H9 (cell line): ENCODE measurements at regions not wholly inside any gene's neighbourhood (a gene's known extent, or its start where the extent isn't known, plus 50 kb on each side); places are given as distances from the start of the nearest gene placed in this dataset.
"Not testable (repeated sequence)": the region's sequence is repeated elsewhere in the genome, so short reads cannot be mapped to it uniquely, and the experiment has no call there.

Experiments
- DNase-seq: peaks from one replicate; pipeline ENCODE4 v3.0.0-alpha.2; 2017
- H2AFZ ChIP-seq: one replicate; pipeline ENCODE4 v1.6.1; 2013; ENCODE audit warnings: mild to moderate bottlenecking, low read length, control low read depth, moderate library complexity
- H2AK5ac ChIP-seq: 2 replicates; pipeline ENCODE4 v1.6.1; 2013; ENCODE audit warnings: low read length, control low read depth, mixed read lengths; ENCODE audit not compliant: insufficient read length
- H2BK120ac ChIP-seq: one replicate; pipeline ENCODE4 v1.6.1; 2013; ENCODE audit warnings: low read depth, mild to moderate bottlenecking, low read length, control low read depth, inconsistent platforms; ENCODE audit not compliant: poor library complexity, severe bottlenecking
- H2BK12ac ChIP-seq: 2 replicates; pipeline ENCODE4 v1.6.1; 2013; ENCODE audit warnings: low read length, control low read depth, mixed read lengths, low read depth; ENCODE audit not compliant: insufficient read length
- H2BK15ac ChIP-seq: 2 replicates; pipeline ENCODE4 v1.6.1; 2013; ENCODE audit warnings: low read depth, low read length, control low read depth
- H2BK20ac ChIP-seq: one replicate; pipeline ENCODE4 v1.6.1; 2013; ENCODE audit warnings: low read depth, mild to moderate bottlenecking, low read length, control low read depth, inconsistent platforms; ENCODE audit not compliant: poor library complexity, severe bottlenecking
- H2BK5ac ChIP-seq: 2 replicates; pipeline ENCODE4 v1.6.1; 2013; ENCODE audit warnings: low read length, control low read depth, mixed read lengths; ENCODE audit not compliant: insufficient read length
- H3K14ac ChIP-seq: 2 replicates; pipeline ENCODE4 v1.6.1; 2013; ENCODE audit warnings: low read length, control low read depth; ENCODE audit not compliant: insufficient read depth
- H3K18ac ChIP-seq: 2 replicates; pipeline ENCODE4 v1.6.1; 2013; ENCODE audit warnings: low read depth, mild to moderate bottlenecking, mixed read lengths, low read length, control low read depth; ENCODE audit not compliant: insufficient read length
- H3K23ac ChIP-seq: 2 replicates; pipeline ENCODE4 v1.6.1; 2013; ENCODE audit warnings: low read length, control low read depth, mixed read lengths, low read depth; ENCODE audit not compliant: insufficient read length
- H3K23me2 ChIP-seq: 2 replicates; pipeline ENCODE4 v1.6.1; 2013; ENCODE audit warnings: low read depth, mild to moderate bottlenecking, mixed read lengths, low read length, control low read depth; ENCODE audit not compliant: insufficient read length, poor library complexity, severe bottlenecking
- H3K27ac ChIP-seq: 2 replicates; pipeline ENCODE4 v1.5.1; 2013; ENCODE audit warnings: low read length, control low read depth, mixed read lengths, low read depth; ENCODE audit not compliant: insufficient read length
- H3K27me3 ChIP-seq: 2 replicates; pipeline ENCODE4 v1.6.1; 2013; ENCODE audit warnings: low read length, control low read depth, inconsistent platforms; ENCODE audit not compliant: insufficient read depth
- H3K4ac ChIP-seq: 2 replicates; pipeline ENCODE4 v1.6.1; 2013; ENCODE audit warnings: low read depth, mild to moderate bottlenecking, control low read depth, inconsistent platforms, low read length, moderate library complexity
- H3K4me1 ChIP-seq: 2 replicates; pipeline ENCODE4 v1.6.1; 2013; ENCODE audit warnings: low read length, control low read depth, inconsistent platforms; ENCODE audit not compliant: insufficient read depth
- H3K4me2 ChIP-seq: 2 replicates; pipeline ENCODE4 v1.6.1; 2013; ENCODE audit warnings: low read length, control low read depth, mixed read lengths; ENCODE audit not compliant: insufficient read length, insufficient read depth
- H3K56ac ChIP-seq: 2 replicates; pipeline ENCODE4 v1.6.1; 2013; ENCODE audit warnings: low read depth, mild to moderate bottlenecking, mixed read lengths, low read length, control low read depth; ENCODE audit not compliant: insufficient read length
- H3K79me1 ChIP-seq: 2 replicates; pipeline ENCODE4 v1.6.1; 2013; ENCODE audit warnings: low read depth, mild to moderate bottlenecking, moderate library complexity, low read length, control low read depth, inconsistent platforms; ENCODE audit not compliant: insufficient read depth, poor library complexity, severe bottlenecking
- H3K79me2 ChIP-seq: 2 replicates; pipeline ENCODE4 v1.6.1; 2013; ENCODE audit warnings: low read length, control low read depth, inconsistent platforms; ENCODE audit not compliant: insufficient read depth
- H3K9ac ChIP-seq: 2 replicates; pipeline ENCODE4 v1.6.1; 2013; ENCODE audit warnings: low read length, control low read depth, mixed read lengths; ENCODE audit not compliant: insufficient read length; ENCODE audit errors: extremely low read depth
- H3K9me3 ChIP-seq: one replicate; pipeline ENCODE4 v1.6.1; 2013; ENCODE audit warnings: low read depth, low read length, inconsistent platforms; ENCODE audit not compliant: control insufficient read depth
- H3T11ph ChIP-seq: one replicate; pipeline ENCODE4 v1.6.1; 2013; ENCODE audit warnings: mild to moderate bottlenecking, low read length, control low read depth, inconsistent platforms
- H4K20me1 ChIP-seq: one replicate; pipeline ENCODE4 v1.6.1; 2013; ENCODE audit not compliant: control insufficient read depth, insufficient read length, insufficient read depth
- H4K5ac ChIP-seq: 2 replicates; pipeline ENCODE4 v1.6.1; 2013; ENCODE audit warnings: low read depth, mild to moderate bottlenecking, mixed read lengths, low read length, control low read depth; ENCODE audit not compliant: insufficient read length
- H4K8ac ChIP-seq: replicated peaks from 2 replicates; pipeline ENCODE4 v1.6.1; 2013; ENCODE audit warnings: low read length, control low read depth, mixed read lengths, low read depth; ENCODE audit not compliant: insufficient read length
- H4K91ac ChIP-seq: 2 replicates; pipeline ENCODE4 v1.6.1; 2013; ENCODE audit warnings: low read depth, mild to moderate bottlenecking, moderate library complexity, mixed read lengths, low read length, control low read depth; ENCODE audit not compliant: insufficient read length
- H3K27ac Mint-ChIP-seq, 3 experiments: 2 replicates in 2 of 3; 3 replicates in 1 of 3; pipeline ENCODE4 v1.8.0; 2020 to 2021; ENCODE audit warnings: mixed read lengths in 3 of 3, mild to moderate bottlenecking in 1 of 3, moderate library complexity in 1 of 3
- H3K27me3 Mint-ChIP-seq: 2 replicates; pipeline ENCODE4 v1.8.0; 2021; ENCODE audit warnings: low read depth, mild to moderate bottlenecking, moderate library complexity, mixed read lengths
- H3K36me3 Mint-ChIP-seq, 3 experiments: 2 replicates in 2 of 3; 3 replicates in 1 of 3; pipeline ENCODE4 v1.8.0; 2020 to 2021; ENCODE audit warnings: low read depth in 3 of 3, mixed read lengths in 3 of 3; ENCODE audit not compliant: insufficient read depth in 1 of 3
- H3K4me1 Mint-ChIP-seq, 2 experiments: 2 replicates each; pipeline ENCODE4 v1.8.0; 2020; ENCODE audit warnings: mixed read lengths in 2 of 2
- H3K4me3 Mint-ChIP-seq, 2 experiments: 2 replicates in 1 of 2; 3 replicates in 1 of 2; pipeline ENCODE4 v1.8.0; 2020 to 2021; ENCODE audit warnings: mild to moderate bottlenecking in 2 of 2, mixed read lengths in 2 of 2, moderate library complexity in 1 of 2
- H3K9me3 Mint-ChIP-seq, 2 experiments: 2 replicates in 1 of 2; 3 replicates in 1 of 2; pipeline ENCODE4 v1.8.0; 2020; ENCODE audit warnings: mild to moderate bottlenecking in 2 of 2, mixed read lengths in 2 of 2, moderate library complexity in 1 of 2
- WGBS: extraction: QIAGEN DNeasy Blood & Tissue Kit; methylation state at CpG from one replicate; pipeline ENCODE4 v1.1.7; 2013; ENCODE audit warnings: missing lambda C conversion rate, low lambda C conversion rate, mixed read lengths; ENCODE audit not compliant: insufficient read length; ENCODE audit errors: extremely low coverage; 5-methylcytosine and 5-hydroxymethylcytosine counted together
- TF ChIP-seq, protein P1 (sequence below): fragments of 200-600 bp; sonication (generic); conservative IDR thresholded peaks from 3 replicates; pipeline ENCODE4 v1.8.0; 2021; ENCODE audit warnings: antibody characterized with exemption, mild to moderate bottlenecking

DNA sequence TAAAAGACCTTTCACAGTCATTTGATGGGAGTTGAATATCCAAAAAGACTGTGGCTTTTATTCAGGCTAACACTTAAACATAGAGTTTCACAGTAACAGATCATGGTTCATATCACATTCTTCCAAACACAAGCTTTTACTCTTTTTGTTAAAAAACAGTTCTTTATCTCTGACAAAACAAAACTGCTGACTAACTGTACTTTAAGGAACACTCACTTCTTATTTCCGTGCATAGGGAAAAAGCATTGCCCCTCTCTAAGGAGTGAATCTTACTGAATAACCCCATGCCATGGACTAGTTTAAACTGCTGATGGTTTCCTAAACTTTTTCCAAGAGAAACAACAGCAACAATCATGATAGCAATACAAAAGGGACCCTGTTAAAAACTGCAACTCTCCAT is 297.0 kb upstream of the INTU start:
- Mint-ChIP-seq H3K27ac (no peak overlapping the region), H3K27me3 (no peaks in the 10 kb centered on the region), H3K36me3 (no peaks in the 10 kb centered on the region), H3K4me3 (no peak overlapping the region), H3K9me3 (peaks cover 0 to 2% of the 10 kb centered on the region in 2 experiments; a peak in 2 of 5 replicates), H3K4me1 (no peaks in the 10 kb centered on the region)
- no peak overlapping the region for H3K4ac ChIP-seq
- H2BK12ac ChIP-seq = no peak overlapping the region
- DNase-seq = no peak
- no peak overlapping the region for H3K18ac ChIP-seq
- H2BK20ac ChIP-seq = no peak overlapping the region
- no peak overlapping the region for H3T11ph ChIP-seq
- H4K20me1 ChIP-seq = no peaks in the 10 kb centered on the region
- H2BK120ac ChIP-seq = no peak overlapping the region
- no peaks in the 10 kb centered on the region for H3K23me2 ChIP-seq
- no peak overlapping the region for H3K9ac ChIP-seq
- H3K4me2 ChIP-seq = no peak overlapping the region
- H3K56ac ChIP-seq = no peak overlapping the region
- H3K14ac ChIP-seq = no peak overlapping the region
- no peaks in the 10 kb centered on the region for H3K79me2 ChIP-seq
- H3K27me3 ChIP-seq = no peaks in the 10 kb centered on the region
- H3K4me1 ChIP-seq = no peaks in the 10 kb centered on the region
- no peak overlapping the region for H4K8ac ChIP-seq
- H3K23ac ChIP-seq = no peak overlapping the region
- H2AK5ac ChIP-seq = no peak overlapping the region
- H2BK15ac ChIP-seq = no peak overlapping the region
- no CpG with 5 or more reads among the region's 1 CpG for WGBS
- no peak overlapping the region for H3K27ac ChIP-seq
- no peaks in the 10 kb centered on the region for H3K79me1 ChIP-seq
- TF ChIP-seq, protein P1, sequence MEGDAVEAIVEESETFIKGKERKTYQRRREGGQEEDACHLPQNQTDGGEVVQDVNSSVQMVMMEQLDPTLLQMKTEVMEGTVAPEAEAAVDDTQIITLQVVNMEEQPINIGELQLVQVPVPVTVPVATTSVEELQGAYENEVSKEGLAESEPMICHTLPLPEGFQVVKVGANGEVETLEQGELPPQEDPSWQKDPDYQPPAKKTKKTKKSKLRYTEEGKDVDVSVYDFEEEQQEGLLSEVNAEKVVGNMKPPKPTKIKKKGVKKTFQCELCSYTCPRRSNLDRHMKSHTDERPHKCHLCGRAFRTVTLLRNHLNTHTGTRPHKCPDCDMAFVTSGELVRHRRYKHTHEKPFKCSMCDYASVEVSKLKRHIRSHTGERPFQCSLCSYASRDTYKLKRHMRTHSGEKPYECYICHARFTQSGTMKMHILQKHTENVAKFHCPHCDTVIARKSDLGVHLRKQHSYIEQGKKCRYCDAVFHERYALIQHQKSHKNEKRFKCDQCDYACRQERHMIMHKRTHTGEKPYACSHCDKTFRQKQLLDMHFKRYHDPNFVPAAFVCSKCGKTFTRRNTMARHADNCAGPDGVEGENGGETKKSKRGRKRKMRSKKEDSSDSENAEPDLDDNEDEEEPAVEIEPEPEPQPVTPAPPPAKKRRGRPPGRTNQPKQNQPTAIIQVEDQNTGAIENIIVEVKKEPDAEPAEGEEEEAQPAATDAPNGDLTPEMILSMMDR = no peak
- no peaks in the 10 kb centered on the region for H3K9me3 ChIP-seq
- no peak overlapping the region for H4K91ac ChIP-seq
- no peak overlapping the region for H4K5ac ChIP-seq
- H2AFZ ChIP-seq = no peak overlapping the region
- H2BK5ac ChIP-seq = no peak overlapping the region

DNA sequence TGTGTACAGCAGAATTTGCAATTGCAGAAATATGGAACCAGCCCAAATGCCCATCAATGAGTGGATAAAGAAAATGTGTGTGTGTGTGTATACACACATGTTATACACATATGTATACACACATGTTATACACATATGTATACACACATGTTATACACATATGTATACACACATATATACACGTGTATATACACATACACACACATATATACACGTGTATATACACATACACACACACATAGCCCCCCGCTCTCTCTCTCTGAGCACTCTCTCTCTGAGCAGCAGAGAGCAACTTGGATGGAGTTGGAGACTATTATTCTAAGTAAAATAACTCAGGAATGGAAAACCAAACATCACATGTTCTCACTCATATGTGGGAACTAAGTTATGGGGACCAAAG is 289.6 kb upstream of the INTU start:
- H3K4me1 Mint-ChIP-seq, H2BK12ac ChIP-seq, H3K4ac ChIP-seq, H3K56ac ChIP-seq, H4K20me1 ChIP-seq, H2AFZ ChIP-seq, H3K27ac ChIP-seq, H2AK5ac ChIP-seq, H3T11ph ChIP-seq, DNase-seq, H4K5ac ChIP-seq, H3K9me3 ChIP-seq, H2BK15ac ChIP-seq, H3K23me2 ChIP-seq, H3K27ac Mint-ChIP-seq, H3K23ac ChIP-seq, H3K14ac ChIP-seq, H3K4me1 ChIP-seq, H2BK120ac ChIP-seq, H3K4me2 ChIP-seq, H3K9me3 Mint-ChIP-seq, H3K18ac ChIP-seq, H3K9ac ChIP-seq, H3K27me3 ChIP-seq, H3K79me1 ChIP-seq, H2BK20ac ChIP-seq, H4K8ac ChIP-seq, H3K79me2 ChIP-seq, H2BK5ac ChIP-seq, H3K4me3 Mint-ChIP-seq, H3K36me3 Mint-ChIP-seq, H3K27me3 Mint-ChIP-seq, H4K91ac ChIP-seq: not testable (repeated sequence)
- no CpG with 5 or more reads among the region's 3 CpGs for WGBS
